ENCODE measurements at regions not wholly inside any gene's neighbourhood (a gene's known extent, or its start where the extent isn't known, plus 50 kb on each side); places are given as distances from the start of the nearest gene placed in this dataset.

- TF ChIP-seq POLR2A (IDR thresholded peaks at IDR 0.05) (no peak), CTCF (IDR thresholded peaks at IDR 0.05) (no peak)
Measured at GRCh38 chr4:23006756-23007155, 314.0 kb downstream of the GBA3 start.

Measured in uterus (tissue), 2 donors.